ENCODE measurements at regions not wholly inside any gene's neighbourhood (a gene's known extent, or its start where the extent isn't known, plus 50 kb on each side); places are given as distances from the start of the nearest gene placed in this dataset.

GRCh38 chr20:11717562-11717961, 200.1 kb upstream of the BTBD3 start:
- TF ChIP-seq ZNF12 (CRISPR knock-in tag; IDR thresholded peaks at IDR 0.05) (no peak), ZFP37 (CRISPR knock-in tag; IDR thresholded peaks at IDR 0.05; ENCODE audit: borderline replicate concordance) (no peak), ELK4 (CRISPR knock-in tag; IDR thresholded peaks at IDR 0.05; ENCODE audit: borderline replicate concordance) (no peak)
